Retinal pigment epithelial cell (primary cell): ENCODE measurements at regions not wholly inside any gene's neighbourhood (a gene's known extent, or its start where the extent isn't known, plus 50 kb on each side); places are given as distances from the start of the nearest gene placed in this dataset.

Experiments used
- DNase-seq: peaks from one replicate; pipeline ENCODE4 v3.0.0-alpha.2; 2010; ENCODE audit warnings: low read depth
- H3K4me3 ChIP-seq: 2 replicates; pipeline ENCODE4 v1.5.1; 2011; ENCODE audit warnings: mild to moderate bottlenecking, low read length, control low read depth, moderate library complexity
- TF ChIP-seq, protein P1 (sequence below): conservative IDR thresholded peaks from 2 replicates; pipeline ENCODE4 v1.5.1; 2011; ENCODE audit warnings: low read depth, low read length, control low read depth, inconsistent platforms

DNA sequence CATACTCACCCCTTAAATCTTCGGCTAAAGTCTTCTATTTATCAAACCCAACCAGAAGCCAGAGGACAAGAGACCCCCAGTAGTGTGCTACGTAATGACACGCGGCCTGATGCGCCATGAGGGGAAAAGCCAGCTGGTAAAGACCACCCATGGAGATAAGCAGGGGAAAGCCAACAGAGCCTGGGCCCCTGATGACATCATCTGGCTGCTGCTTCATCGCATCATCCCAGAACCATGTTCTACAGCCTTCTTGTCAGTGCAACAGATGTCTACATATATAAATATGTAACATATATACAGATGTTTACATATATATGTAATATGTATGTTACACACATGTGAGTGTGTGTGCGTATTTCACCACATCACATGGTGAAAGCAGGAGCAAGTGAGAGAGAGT is 81.7 kb upstream of the VANGL1 start:
- no peak overlapping the region for H3K4me3 ChIP-seq
- TF ChIP-seq, protein P1, sequence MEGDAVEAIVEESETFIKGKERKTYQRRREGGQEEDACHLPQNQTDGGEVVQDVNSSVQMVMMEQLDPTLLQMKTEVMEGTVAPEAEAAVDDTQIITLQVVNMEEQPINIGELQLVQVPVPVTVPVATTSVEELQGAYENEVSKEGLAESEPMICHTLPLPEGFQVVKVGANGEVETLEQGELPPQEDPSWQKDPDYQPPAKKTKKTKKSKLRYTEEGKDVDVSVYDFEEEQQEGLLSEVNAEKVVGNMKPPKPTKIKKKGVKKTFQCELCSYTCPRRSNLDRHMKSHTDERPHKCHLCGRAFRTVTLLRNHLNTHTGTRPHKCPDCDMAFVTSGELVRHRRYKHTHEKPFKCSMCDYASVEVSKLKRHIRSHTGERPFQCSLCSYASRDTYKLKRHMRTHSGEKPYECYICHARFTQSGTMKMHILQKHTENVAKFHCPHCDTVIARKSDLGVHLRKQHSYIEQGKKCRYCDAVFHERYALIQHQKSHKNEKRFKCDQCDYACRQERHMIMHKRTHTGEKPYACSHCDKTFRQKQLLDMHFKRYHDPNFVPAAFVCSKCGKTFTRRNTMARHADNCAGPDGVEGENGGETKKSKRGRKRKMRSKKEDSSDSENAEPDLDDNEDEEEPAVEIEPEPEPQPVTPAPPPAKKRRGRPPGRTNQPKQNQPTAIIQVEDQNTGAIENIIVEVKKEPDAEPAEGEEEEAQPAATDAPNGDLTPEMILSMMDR = no peak
- DNase-seq = no peak

DNA sequence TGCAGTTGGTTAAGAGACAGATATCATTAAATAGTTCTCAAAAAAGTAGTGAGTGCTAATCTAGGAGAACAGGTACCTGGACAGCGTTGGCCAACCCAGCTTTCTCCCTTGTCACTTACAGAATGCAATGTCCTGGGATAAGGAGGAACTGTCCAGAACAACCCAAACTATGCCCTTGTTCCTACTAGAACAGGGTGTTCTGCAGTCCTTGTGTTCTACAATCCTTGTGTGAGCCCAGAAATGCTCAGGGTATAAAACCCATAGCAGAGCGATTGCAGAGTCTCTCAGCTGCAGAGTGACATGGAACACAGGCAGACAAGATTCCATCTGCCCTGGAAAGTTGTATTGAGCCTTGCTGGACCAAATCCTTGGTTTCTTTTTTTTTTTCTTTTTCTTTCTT is 83.5 kb upstream of the VANGL1 start:
- DNase-seq = no peak
- no peak overlapping the region for H3K4me3 ChIP-seq
- TF ChIP-seq, protein P1 = no peak

DNA sequence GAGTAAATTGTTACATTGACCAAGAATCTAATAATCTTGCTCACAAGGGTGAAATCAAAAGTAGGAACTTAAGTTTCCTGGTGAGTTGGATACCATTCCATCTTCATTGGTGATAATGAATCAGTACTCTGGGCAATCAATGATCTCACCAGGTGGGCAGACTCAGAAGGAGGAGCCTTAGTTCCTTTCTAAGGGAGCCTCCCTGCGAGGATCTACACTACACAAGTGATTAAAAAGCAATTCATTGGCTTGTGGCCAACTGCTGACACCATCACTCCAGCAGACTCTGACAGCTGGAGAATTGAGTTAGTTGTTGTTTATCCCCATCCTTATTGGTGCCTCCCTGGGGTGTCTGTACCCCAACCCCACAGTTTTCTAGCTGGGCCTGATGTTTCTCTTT is 84.1 kb upstream of the VANGL1 start:
- TF ChIP-seq, protein P1 = no peak
- H3K4me3 ChIP-seq = no peak overlapping the region
- DNase-seq = no peak

DNA sequence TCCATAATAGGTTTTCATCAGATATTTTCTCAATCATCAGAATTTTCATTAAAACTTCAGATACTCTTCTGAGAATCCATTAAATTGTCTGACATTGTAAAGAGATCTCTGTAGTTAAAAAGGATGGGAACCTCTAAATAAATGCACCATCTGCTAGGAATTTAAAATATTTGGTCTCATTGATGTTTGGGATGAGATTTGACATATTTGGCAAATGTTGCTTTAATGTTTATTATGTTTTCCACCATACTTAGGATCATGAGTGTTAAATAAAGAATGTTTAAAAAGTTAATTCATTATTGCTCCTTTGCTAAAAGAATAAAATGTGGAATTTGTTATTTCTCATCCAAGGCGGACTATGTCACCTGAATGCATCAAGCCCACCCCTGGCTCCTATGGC is 85.5 kb upstream of the VANGL1 start:
- TF ChIP-seq, protein P1 = no peak
- H3K4me3 ChIP-seq = no peak overlapping the region
- DNase-seq = no peak

DNA sequence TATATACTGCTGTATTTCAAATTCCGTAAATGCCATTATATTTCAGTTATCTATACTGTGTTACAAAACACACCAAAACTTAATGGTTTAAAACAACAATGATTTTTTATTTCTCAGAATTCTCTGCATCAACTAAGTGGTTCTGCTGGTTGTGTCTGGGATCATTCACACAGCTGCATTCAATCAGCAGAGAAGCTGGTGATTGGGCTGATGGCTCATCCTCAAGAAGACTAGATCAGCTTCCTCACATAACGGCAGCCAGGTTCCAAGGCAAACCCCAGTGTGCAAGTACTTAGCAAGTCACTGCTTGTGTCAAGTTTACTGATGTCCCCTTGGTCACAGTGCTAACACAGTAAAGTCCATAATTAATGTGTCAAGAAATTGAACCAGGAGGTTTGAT is 86.3 kb upstream of the VANGL1 start:
- no peak for DNase-seq
- no peak overlapping the region for H3K4me3 ChIP-seq

DNA sequence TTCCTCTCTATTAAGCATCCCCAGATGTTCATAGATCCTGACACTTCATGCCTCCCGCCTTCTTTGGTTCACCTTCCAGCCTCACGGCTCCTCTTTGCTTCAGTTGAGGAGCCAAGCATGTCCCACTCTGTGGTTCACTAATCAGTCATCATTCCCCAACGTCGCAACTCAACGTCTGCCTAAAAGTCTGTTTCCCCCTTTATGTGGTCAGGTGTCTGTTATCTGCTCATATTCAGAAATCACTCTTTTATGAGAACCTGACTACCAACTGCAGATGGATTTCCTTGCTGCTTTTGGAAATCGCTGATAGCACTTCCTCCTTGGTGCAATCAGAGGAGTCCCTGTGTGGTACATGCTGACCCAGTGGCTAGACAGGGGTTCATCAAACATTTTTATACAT is 94.1 kb upstream of the VANGL1 start:
- TF ChIP-seq, protein P1 = no peak
- DNase-seq = no peak
- H3K4me3 ChIP-seq = no peak overlapping the region

More for the DNA sequence above, 86.3 kb upstream of the VANGL1 start:
- TF ChIP-seq, protein P1 = no peak

DNA sequence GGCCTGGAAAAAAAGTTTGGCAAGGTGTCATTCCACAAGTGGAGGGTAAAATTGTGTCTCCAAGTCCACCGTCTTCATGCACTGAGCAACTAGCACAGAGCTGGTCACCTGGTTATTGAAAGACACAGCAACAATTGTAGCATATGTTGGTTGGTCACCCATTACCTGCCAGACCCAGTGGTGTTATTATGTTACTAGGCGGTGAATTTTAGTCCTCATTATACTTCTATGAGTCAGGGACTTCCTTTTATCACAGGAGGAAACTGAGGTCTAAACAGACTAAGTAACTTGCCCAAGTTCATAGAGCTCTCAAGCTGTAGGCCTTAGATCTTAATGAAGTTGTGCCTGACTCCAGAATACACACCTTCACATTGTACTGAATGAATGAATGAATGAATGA is 94.9 kb upstream of the VANGL1 start:
- TF ChIP-seq, protein P1 = no peak
- H3K4me3 ChIP-seq = no peak overlapping the region
- no peak for DNase-seq
